AG09319 (cell line): ENCODE measurements at regions not wholly inside any gene's neighbourhood (a gene's known extent, or its start where the extent isn't known, plus 50 kb on each side); places are given as distances from the start of the nearest gene placed in this dataset.

Source experiments
- DNase-seq: peaks from one replicate; pipeline ENCODE4 v3.0.0-alpha.2; 2010; ENCODE audit warnings: low read depth; ENCODE audit errors: extremely low read depth
- TF ChIP-seq, protein P1 (sequence below): IDR thresholded peaks from 2 replicates; pipeline ENCODE4 v1.5.1; 2011; ENCODE audit warnings: low read depth, mild to moderate bottlenecking, inconsistent platforms, low read length, moderate library complexity

GRCh38 chr10:107485019-107485418 lies 320.5 kb upstream of the SORCS1 start:
- TF ChIP-seq, protein P1, sequence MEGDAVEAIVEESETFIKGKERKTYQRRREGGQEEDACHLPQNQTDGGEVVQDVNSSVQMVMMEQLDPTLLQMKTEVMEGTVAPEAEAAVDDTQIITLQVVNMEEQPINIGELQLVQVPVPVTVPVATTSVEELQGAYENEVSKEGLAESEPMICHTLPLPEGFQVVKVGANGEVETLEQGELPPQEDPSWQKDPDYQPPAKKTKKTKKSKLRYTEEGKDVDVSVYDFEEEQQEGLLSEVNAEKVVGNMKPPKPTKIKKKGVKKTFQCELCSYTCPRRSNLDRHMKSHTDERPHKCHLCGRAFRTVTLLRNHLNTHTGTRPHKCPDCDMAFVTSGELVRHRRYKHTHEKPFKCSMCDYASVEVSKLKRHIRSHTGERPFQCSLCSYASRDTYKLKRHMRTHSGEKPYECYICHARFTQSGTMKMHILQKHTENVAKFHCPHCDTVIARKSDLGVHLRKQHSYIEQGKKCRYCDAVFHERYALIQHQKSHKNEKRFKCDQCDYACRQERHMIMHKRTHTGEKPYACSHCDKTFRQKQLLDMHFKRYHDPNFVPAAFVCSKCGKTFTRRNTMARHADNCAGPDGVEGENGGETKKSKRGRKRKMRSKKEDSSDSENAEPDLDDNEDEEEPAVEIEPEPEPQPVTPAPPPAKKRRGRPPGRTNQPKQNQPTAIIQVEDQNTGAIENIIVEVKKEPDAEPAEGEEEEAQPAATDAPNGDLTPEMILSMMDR = no peak
- DNase-seq = no peak

DNA sequence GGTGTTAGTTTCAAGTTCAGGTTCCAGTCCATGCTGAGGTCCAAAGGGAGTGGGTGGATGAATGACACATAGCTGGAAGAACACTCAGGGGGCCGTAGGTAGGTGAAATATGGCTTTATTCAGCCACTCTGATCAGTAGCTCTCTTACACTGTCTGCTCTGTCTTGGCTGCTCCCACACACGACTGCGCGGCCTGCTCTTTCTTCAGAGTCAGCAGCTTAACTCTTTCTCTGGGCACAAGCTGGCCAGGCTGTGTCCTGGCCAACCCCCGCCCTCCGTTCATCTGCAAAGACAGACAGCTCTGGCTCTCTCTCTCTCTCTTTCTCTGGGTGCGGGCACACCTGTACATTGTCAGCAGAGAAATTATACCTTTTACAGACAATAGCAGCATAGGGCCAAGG lies 317.4 kb upstream of the SORCS1 start:
- TF ChIP-seq, protein P1 = no peak
- no peak for DNase-seq

DNA sequence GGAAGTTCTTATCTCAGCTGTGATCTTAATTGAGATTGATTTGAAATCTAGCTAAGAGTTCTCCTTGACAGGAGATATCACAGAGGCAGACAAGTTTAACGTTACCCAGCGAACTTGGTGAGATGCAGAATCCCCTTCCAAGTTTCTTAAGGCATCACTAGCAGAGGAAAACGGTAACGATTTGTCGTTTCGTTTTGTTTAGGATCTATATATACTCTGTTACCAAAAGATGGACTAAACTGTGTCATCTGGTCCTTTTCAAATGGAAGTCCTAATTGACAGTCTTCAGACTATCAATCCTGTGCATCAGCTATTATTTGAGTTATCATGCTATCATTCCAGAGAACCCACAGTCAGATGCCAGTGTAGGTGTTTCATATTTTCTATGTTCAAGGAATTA lies 316.7 kb upstream of the SORCS1 start:
- TF ChIP-seq, protein P1 = no peak
- DNase-seq = no peak

GRCh38 chr10:107480781-107481180 lies 316.3 kb upstream of the SORCS1 start:
- TF ChIP-seq, protein P1 = no peak
- DNase-seq = no peak

GRCh38 chr10:107477266-107477665 lies 312.8 kb upstream of the SORCS1 start:
- DNase-seq = no peak
- TF ChIP-seq, protein P1 = no peak

- TF ChIP-seq, protein P1 = no peak
- DNase-seq = no peak
Observed at GRCh38 chr10:107476408-107476807, 311.9 kb upstream of the SORCS1 start.

DNA sequence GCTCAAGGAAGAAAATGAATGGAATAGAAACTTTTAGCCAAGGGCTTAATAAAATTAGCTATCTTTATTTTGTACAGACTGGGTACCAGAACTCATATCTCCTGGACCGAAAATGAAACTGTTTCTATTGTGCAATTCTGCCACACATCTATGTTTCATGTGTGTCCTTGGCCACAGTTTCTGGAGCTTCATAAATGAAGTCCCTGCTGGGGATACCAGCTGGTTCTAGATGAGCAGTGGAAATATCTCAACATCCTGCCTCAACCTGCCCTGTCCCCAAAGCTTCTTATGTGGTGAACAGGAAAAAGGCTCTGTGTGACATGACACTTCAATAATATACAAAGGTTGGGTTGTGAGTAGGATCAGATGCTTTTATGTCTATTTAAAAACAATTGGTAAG lies 310.1 kb upstream of the SORCS1 start:
- DNase-seq = no peak
- TF ChIP-seq, protein P1 = no peak

- TF ChIP-seq, protein P1 = no peak
- no peak for DNase-seq
Observed at GRCh38 chr10:107473225-107473624, 308.7 kb upstream of the SORCS1 start.
